Breast epithelium (tissue), 4 donors: ENCODE measurements at regions not wholly inside any gene's neighbourhood (a gene's known extent, or its start where the extent isn't known, plus 50 kb on each side); places are given as distances from the start of the nearest gene placed in this dataset.

Source experiments
- DNase-seq, 2 donors: peaks; one replicate each; pipeline ENCODE4 v3.0.0-alpha.2; 2019; ENCODE audit warnings: low spot score in 2 of 2
- H3K27ac ChIP-seq, 2 donors: fragments of 200-600 bp; sonication (generic) in 1 of 2; one replicate each; pipeline ENCODE4 v1.5.1; 2016 to 2019; ENCODE audit warnings: mild to moderate bottlenecking in 1 of 2
- H3K27me3 ChIP-seq, 2 donors: fragments of 200-600 bp; sonication (generic) in 1 of 2; one replicate each; pipeline versions ENCODE4 v1.5.1 to v1.6.0; 2017 to 2019; ENCODE audit warnings: control low read depth in 1 of 2, mild to moderate bottlenecking in 1 of 2
- H3K36me3 ChIP-seq: fragments of 200-600 bp; one replicate; pipeline ENCODE4 v1.5.1; 2019
- H3K4me1 ChIP-seq, 2 donors: fragments of 200-600 bp; sonication (generic); one replicate each; pipeline ENCODE4 v1.5.1; 2016 to 2019; ENCODE audit warnings: control low read depth in 1 of 2
- H3K4me3 ChIP-seq, 3 donors: fragments of 200-600 bp; sonication (generic); 1 replicate in 2 of 3; 2 replicates in 1 of 3; pipeline ENCODE4 v1.5.1; 2016 to 2019; ENCODE audit warnings: mild to moderate bottlenecking in 3 of 3, moderate library complexity in 2 of 3
- H3K9me3 ChIP-seq, 2 donors: fragments of 200-600 bp; sonication (generic) in 1 of 2; one replicate each; pipeline ENCODE4 v1.5.1; 2016 to 2019; ENCODE audit warnings: control low read depth in 1 of 2
- POLR2A ChIP-seq: fragments of 450-650 bp; IDR thresholded peaks from one replicate; pipeline ENCODE4 v1.6.1; 2016; ENCODE audit warnings: antibody characterized with exemption, mild to moderate bottlenecking, moderate library complexity
- POLR2AphosphoS5 ChIP-seq, 3 donors: sonication (generic); formaldehyde crosslinking; IDR thresholded peaks; one replicate each; pipeline ENCODE4 v1.6.1; 2017; ENCODE audit warnings: antibody characterized with exemption in 3 of 3
- intact Hi-C: fragments of 100-400 bp; cut with DNase I; formaldehyde crosslinking; loops from one replicate; pipeline ENCODE4 v1.15.1; 2023; ENCODE audit warnings: low total_unique reads
- TF ChIP-seq, protein P1 (sequence below), 3 donors: fragments of 450-650 bp; IDR thresholded peaks; one replicate each; pipeline ENCODE4 v1.5.1; 2016 to 2017; ENCODE audit warnings: antibody characterized with exemption in 3 of 3, mild to moderate bottlenecking in 3 of 3, moderate library complexity in 3 of 3

DNA sequence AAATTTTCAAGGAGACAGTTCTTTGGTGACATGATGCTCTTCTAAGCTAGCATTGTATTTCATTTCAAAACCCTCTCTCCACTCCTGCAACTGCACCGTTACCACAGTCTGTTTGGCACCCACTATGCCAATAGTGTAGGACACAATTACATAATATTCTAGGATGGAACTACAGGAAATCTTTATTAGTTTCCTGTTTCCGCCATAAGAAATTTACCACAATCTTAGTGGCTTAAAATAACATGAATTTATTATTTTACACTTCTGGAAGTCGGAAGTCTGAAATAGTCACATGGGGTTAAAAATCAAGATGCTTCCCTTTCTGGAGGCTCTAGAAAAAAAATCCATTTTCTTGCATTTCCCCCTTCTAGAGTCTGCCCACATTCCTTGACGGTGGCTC, 733.1 kb downstream of the HDGFL1 start:
- Histone ChIP-seq H3K9me3 (no peaks in the 10 kb centered on the region), H3K36me3 (peaks cover 4% of the 10 kb centered on the region)
- intact Hi-C loops, result no loop called here

DNA sequence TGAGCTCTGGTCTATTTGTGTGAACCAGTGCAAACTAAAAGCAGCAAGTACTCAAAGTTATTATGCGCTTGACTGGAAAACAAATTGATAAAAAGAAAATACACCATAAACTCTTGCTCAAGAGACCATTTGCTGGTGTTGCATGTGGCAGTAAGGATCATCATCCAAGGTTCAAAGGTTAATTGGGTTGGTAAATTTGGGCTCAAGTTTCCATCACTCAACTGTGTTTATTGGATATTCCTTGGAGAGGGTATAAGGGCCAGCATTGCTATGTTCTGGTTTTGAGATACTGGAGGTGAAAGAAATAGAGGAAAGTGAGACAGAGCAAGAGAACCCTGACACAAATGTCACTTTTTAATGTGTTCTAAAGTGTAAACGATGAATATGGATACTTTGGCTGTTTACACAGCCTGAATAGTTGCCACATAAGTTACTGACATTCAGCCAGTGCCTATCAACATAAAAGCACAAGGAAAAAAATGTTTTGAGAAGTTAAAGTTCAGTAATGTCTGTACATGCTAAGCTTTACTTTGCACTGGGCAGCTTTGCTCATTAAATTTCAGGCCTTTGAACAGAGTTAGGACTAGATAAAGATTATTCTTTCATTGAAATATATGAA, 736.1 kb downstream of the HDGFL1 start:
- Histone ChIP-seq H3K36me3 (no peaks in the 10 kb centered on the region), H3K4me1 (no peaks in the 10 kb centered on the region), H3K27ac (no peak overlapping the region), H3K27me3 (no peaks in the 10 kb centered on the region), H3K4me3 (no peak overlapping the region), H3K9me3 (no peaks in the 10 kb centered on the region)
- no peak for DNase-seq
- TF ChIP-seq, protein P1, sequence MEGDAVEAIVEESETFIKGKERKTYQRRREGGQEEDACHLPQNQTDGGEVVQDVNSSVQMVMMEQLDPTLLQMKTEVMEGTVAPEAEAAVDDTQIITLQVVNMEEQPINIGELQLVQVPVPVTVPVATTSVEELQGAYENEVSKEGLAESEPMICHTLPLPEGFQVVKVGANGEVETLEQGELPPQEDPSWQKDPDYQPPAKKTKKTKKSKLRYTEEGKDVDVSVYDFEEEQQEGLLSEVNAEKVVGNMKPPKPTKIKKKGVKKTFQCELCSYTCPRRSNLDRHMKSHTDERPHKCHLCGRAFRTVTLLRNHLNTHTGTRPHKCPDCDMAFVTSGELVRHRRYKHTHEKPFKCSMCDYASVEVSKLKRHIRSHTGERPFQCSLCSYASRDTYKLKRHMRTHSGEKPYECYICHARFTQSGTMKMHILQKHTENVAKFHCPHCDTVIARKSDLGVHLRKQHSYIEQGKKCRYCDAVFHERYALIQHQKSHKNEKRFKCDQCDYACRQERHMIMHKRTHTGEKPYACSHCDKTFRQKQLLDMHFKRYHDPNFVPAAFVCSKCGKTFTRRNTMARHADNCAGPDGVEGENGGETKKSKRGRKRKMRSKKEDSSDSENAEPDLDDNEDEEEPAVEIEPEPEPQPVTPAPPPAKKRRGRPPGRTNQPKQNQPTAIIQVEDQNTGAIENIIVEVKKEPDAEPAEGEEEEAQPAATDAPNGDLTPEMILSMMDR (IDR thresholded peaks at IDR 0.05), result no peak
- TF ChIP-seq POLR2AphosphoS5 (IDR thresholded peaks at IDR 0.05), result no peak
- TF ChIP-seq POLR2A, result no peak
- intact Hi-C loops, result no loop called here

More for the DNA sequence above, 733.1 kb downstream of the HDGFL1 start:
- Histone ChIP-seq H3K4me3 (no peak overlapping the region), H3K27me3 (no peaks in the 10 kb centered on the region), H3K27ac (no peak overlapping the region), H3K4me1 (no peaks in the 10 kb centered on the region)
- TF ChIP-seq POLR2A (no peak), POLR2AphosphoS5 (IDR thresholded peaks at IDR 0.05) (no peak)
- TF ChIP-seq, protein P1 (IDR thresholded peaks at IDR 0.05), result no peak
- DNase-seq, result no peak

DNA sequence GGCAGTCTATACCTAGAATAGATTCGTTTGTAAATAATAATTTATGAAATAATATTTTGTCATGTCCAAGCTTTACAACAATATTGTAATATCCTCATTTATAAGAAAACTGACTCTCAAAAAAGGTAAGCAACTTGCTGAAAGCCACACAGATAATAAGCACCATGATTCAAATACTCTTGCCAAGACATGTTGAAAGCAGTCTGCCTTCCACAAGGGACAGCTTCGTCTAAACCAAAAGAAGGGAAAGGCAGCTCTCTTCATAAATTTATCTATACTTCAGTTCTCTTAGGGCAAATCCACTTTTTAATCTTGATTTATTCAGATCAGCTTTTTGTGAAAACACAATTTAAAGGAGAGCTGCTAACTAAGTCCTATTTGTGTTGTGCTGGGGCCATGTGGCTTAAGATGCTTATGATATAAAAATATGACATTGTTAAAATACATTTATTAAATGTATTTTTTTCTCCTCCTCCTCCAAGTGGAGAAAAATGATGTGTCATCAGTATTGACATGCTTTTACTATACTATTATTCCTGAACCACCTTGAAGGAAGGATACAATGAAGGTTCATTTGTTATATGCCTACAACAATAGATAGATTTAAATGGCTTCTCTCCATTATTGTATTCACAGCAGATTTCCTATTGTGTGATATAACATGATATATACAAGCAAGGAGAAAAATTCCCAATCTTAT, 737.0 kb downstream of the HDGFL1 start:
- no peak for DNase-seq
- H3K9me3 ChIP-seq, result no peaks in the 10 kb centered on the region
- H3K27me3 ChIP-seq, result no peaks in the 10 kb centered on the region
- no peaks in the 10 kb centered on the region for H3K4me1 ChIP-seq
- intact Hi-C loops, result no loop called here
- TF ChIP-seq POLR2AphosphoS5 (IDR thresholded peaks at IDR 0.05) (no peak), POLR2A (no peak)
- TF ChIP-seq, protein P1 (IDR thresholded peaks at IDR 0.05), result no peak
- H3K27ac ChIP-seq, result no peak overlapping the region
- no peak overlapping the region for H3K4me3 ChIP-seq
- H3K36me3 ChIP-seq, result no peaks in the 10 kb centered on the region

DNA sequence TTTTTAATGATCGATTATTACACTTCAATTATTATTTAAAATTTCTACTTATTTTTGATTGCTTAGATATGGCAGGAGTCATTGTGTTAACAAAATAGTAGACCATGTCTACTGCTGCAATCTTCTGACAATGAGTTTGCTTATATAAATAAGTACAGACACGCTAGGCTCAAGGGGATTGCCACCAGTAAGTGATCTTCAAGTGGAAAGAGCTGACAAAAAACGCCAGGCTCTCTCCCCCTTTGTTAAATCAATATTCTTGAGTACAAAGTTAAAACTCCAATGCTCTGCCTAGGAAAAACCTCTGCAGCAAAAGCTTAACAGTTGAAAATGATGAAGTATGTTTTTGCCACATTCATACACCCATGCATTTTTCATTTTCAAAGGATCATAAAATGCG, 738.1 kb downstream of the HDGFL1 start:
- H3K4me3 ChIP-seq, result no peak overlapping the region
- TF ChIP-seq, protein P1 (IDR thresholded peaks at IDR 0.05), result no peak
- TF ChIP-seq POLR2A, result no peak
- no peak for TF ChIP-seq POLR2AphosphoS5 (IDR thresholded peaks at IDR 0.05)
- H3K36me3 ChIP-seq, result no peaks in the 10 kb centered on the region
- no peaks in the 10 kb centered on the region for H3K9me3 ChIP-seq
- H3K27me3 ChIP-seq, result no peaks in the 10 kb centered on the region
- no peak overlapping the region for H3K27ac ChIP-seq
- no peak for DNase-seq
- intact Hi-C loops, result no loop called here
- H3K4me1 ChIP-seq, result no peaks in the 10 kb centered on the region

DNA sequence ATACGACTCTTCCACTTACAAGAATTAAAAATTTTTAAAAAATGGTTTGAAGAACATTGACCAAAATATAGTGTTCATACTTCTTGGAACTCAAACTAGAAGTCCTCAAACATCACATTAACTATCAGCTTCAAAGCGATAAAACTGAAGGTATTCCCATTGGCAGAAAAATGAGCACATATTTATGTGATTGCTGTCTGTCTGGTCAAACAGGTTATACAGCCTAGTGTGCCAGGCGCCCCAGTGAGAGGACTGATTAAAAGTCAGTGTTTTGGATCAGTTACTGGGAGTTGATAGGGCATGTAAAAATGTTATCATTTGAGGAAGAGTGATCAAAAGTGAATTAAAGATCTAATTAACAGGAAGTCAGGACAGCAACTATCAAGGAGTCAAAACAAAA, 738.8 kb downstream of the HDGFL1 start:
- H3K4me1 ChIP-seq, result no peaks in the 10 kb centered on the region
- no peaks in the 10 kb centered on the region for H3K36me3 ChIP-seq
- TF ChIP-seq POLR2AphosphoS5 (IDR thresholded peaks at IDR 0.05) (no peak), POLR2A (no peak)
- TF ChIP-seq, protein P1 (IDR thresholded peaks at IDR 0.05), result no peak
- no peak overlapping the region for H3K4me3 ChIP-seq
- intact Hi-C loops, result no loop called here
- DNase-seq, result no peak
- H3K9me3 ChIP-seq, result no peaks in the 10 kb centered on the region
- H3K27me3 ChIP-seq, result no peaks in the 10 kb centered on the region
- no peak overlapping the region for H3K27ac ChIP-seq
